Breast epithelium (tissue), 3 donors: ENCODE measurements at regions not wholly inside any gene's neighbourhood (a gene's known extent, or its start where the extent isn't known, plus 50 kb on each side); places are given as distances from the start of the nearest gene placed in this dataset.

ENCODE experiments used
- CTCF ChIP-seq, 3 donors: fragments of 450-650 bp; IDR thresholded peaks; one replicate each; pipeline ENCODE4 v1.5.1; 2016 to 2017; ENCODE audit warnings: antibody characterized with exemption in 3 of 3, mild to moderate bottlenecking in 3 of 3, moderate library complexity in 3 of 3
- POLR2A ChIP-seq: fragments of 450-650 bp; IDR thresholded peaks from one replicate; pipeline ENCODE4 v1.6.1; 2016; ENCODE audit warnings: antibody characterized with exemption, mild to moderate bottlenecking, moderate library complexity
- POLR2AphosphoS5 ChIP-seq, 3 donors: sonication (generic); formaldehyde crosslinking; IDR thresholded peaks; one replicate each; pipeline ENCODE4 v1.6.1; 2017; ENCODE audit warnings: antibody characterized with exemption in 3 of 3

GRCh38 chr12:34398366-34398705 is 376.0 kb downstream of the ALG10 start:
- no peak for TF ChIP-seq POLR2AphosphoS5 (IDR thresholded peaks at IDR 0.05)
- no peak for TF ChIP-seq CTCF (IDR thresholded peaks at IDR 0.05)
- no peak for TF ChIP-seq POLR2A
